ENCODE measurements at regions not wholly inside any gene's neighbourhood (a gene's known extent, or its start where the extent isn't known, plus 50 kb on each side); places are given as distances from the start of the nearest gene placed in this dataset.

DNA sequence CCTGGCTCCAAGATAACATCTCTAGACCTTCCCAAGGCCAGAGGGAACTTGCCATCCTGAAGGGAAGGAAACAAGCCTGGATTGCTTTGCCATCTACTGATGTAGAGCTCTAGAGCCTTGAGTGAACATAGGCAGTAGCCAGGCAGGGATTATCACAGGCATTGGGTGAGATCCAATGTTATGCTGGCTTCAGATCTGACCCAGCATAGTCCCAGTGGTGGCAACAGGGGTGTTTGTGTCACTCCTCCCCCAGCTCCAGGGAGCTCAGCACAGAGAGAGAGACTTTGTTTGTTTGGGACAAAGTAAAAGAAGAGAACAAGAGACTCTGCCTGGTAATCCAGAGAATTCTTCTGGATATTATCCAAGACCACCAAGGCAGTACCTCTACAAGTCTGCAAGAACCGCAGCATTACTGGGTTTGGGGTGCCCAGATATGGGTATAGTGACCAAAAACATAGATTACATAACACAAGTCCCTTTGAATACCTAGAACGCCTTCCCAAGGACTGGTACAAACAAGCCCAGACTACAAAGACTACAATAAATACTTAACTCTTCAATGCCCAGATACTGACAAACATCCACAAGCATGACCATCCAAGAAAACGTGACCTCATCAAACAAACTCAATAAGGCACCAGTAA is 137.6 kb upstream of the DAPK1 start:
- Mint-ChIP-seq H3K9me3 (peaks cover 2% of the 10 kb centered on the region in 2 donors), H3K27me3 (ENCODE audit: low read depth in 2 of 2) (peaks cover 19 to 58% of the 10 kb centered on the region in 2 donors), H3K27ac (no peak overlapping the region), H3K36me3 (peaks cover 23% of the 10 kb centered on the region), H3K4me1 (no peaks in the 10 kb centered on the region), H3K4me3 (no peak overlapping the region)
- WGBS (ENCODE audit: insufficient coverage) = 52% methylated on average over 3 of the region's 3 CpGs
- no peaks in the 10 kb centered on the region for H3K4me1 ChIP-seq (ENCODE audit: control insufficient read depth, insufficient read depth, low read length)
- H3K27me3 ChIP-seq (ENCODE audit: control insufficient read depth, insufficient read depth, low read length) = peaks cover 5% of the 10 kb centered on the region
- no peaks in the 10 kb centered on the region for H3K9me3 ChIP-seq (ENCODE audit: control insufficient read depth, insufficient read depth, low read length)
- TF ChIP-seq, protein P1, sequence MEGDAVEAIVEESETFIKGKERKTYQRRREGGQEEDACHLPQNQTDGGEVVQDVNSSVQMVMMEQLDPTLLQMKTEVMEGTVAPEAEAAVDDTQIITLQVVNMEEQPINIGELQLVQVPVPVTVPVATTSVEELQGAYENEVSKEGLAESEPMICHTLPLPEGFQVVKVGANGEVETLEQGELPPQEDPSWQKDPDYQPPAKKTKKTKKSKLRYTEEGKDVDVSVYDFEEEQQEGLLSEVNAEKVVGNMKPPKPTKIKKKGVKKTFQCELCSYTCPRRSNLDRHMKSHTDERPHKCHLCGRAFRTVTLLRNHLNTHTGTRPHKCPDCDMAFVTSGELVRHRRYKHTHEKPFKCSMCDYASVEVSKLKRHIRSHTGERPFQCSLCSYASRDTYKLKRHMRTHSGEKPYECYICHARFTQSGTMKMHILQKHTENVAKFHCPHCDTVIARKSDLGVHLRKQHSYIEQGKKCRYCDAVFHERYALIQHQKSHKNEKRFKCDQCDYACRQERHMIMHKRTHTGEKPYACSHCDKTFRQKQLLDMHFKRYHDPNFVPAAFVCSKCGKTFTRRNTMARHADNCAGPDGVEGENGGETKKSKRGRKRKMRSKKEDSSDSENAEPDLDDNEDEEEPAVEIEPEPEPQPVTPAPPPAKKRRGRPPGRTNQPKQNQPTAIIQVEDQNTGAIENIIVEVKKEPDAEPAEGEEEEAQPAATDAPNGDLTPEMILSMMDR (IDR thresholded peaks at IDR 0.05) = no peak
- no peak overlapping the region for H3K4me3 ChIP-seq (ENCODE audit: low read length)
- no peak overlapping the region for H3K27ac ChIP-seq (ENCODE audit: low read length)
- no peaks in the 10 kb centered on the region for H3K36me3 ChIP-seq (ENCODE audit: control insufficient read depth, insufficient read depth, low read length)
- ATAC-seq (no peak), DNase-seq (no peak)
- intact Hi-C loops (cut with micrococcal nuclease) = no loop called here

GRCh38 chr9:87370049-87370685 is 127.5 kb upstream of the DAPK1 start:
- intact Hi-C loops (cut with micrococcal nuclease) = no loop called here
- H3K36me3 Mint-ChIP-seq = no peaks in the 10 kb centered on the region
- DNase-seq (no peak), ATAC-seq (no peak)
- Histone ChIP-seq H3K27me3 (ENCODE audit: control insufficient read depth, insufficient read depth, low read length) (no peaks in the 10 kb centered on the region), H3K9me3 (ENCODE audit: control insufficient read depth, insufficient read depth, low read length) (no peaks in the 10 kb centered on the region), H3K4me1 (ENCODE audit: control insufficient read depth, insufficient read depth, low read length) (no peaks in the 10 kb centered on the region), H3K27ac (ENCODE audit: low read length) (no peak overlapping the region), H3K4me3 (ENCODE audit: low read length) (no peak overlapping the region), H3K36me3 (ENCODE audit: control insufficient read depth, insufficient read depth, low read length) (no peaks in the 10 kb centered on the region)
- WGBS (ENCODE audit: insufficient coverage) = 87% methylated on average over 9 of the region's 9 CpGs
- H3K27ac Mint-ChIP-seq = no peak overlapping the region
- no peaks in the 10 kb centered on the region for H3K9me3 Mint-ChIP-seq
- peaks cover 6 to 14% of the 10 kb centered on the region in 2 donors for H3K27me3 Mint-ChIP-seq (ENCODE audit: low read depth in 2 of 2)
- H3K4me3 Mint-ChIP-seq = no peak overlapping the region
- TF ChIP-seq, protein P1 (IDR thresholded peaks at IDR 0.05) = no peak
- no peaks in the 10 kb centered on the region for H3K4me1 Mint-ChIP-seq

DNA sequence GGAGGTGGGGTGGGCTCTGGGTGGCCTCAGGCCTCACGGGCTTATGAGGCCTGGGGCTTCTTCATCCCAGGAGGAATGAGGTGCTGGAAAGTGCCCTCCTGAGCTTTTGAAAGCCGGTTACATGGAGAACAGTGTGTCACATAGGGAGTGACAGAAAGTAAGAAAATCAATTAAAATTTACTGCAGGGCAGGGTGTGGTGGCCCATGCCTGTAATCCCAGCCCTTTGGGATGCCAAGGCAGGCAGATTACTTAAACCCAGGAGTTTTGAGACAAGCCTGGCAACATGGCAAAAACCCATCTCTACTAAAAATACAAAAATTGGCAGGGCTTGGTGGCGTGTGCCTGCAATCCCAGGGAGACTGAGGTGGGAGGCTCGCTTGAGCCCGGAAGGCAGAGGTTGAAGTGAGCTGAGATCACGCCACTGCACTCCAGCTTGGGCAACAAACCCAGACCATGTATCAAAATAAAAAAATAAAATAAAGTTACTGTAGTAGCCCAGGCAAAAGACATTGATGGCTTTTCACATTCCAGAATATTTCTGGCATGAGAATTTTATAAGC is 125.8 kb upstream of the DAPK1 start:
- DNase-seq (no peak), ATAC-seq (no peak)
- H3K4me1 ChIP-seq (ENCODE audit: control insufficient read depth, insufficient read depth, low read length) = no peaks in the 10 kb centered on the region
- no peak overlapping the region for H3K27ac ChIP-seq (ENCODE audit: low read length)
- 94% methylated on average over 6 of the region's 6 CpGs for WGBS (ENCODE audit: insufficient coverage)
- H3K36me3 ChIP-seq (ENCODE audit: control insufficient read depth, insufficient read depth, low read length) = no peaks in the 10 kb centered on the region
- Mint-ChIP-seq H3K36me3 (no peaks in the 10 kb centered on the region), H3K4me1 (no peaks in the 10 kb centered on the region), H3K27ac (no peak overlapping the region), H3K4me3 (no peak overlapping the region), H3K27me3 (ENCODE audit: low read depth in 2 of 2) (peaks cover 7 to 14% of the 10 kb centered on the region in 2 donors), H3K9me3 (no peaks in the 10 kb centered on the region)
- intact Hi-C loops (cut with micrococcal nuclease) = no loop called here
- H3K4me3 ChIP-seq (ENCODE audit: low read length) = no peak overlapping the region
- no peaks in the 10 kb centered on the region for H3K27me3 ChIP-seq (ENCODE audit: control insufficient read depth, insufficient read depth, low read length)
- TF ChIP-seq, protein P1 (IDR thresholded peaks at IDR 0.05) = no peak
- no peaks in the 10 kb centered on the region for H3K9me3 ChIP-seq (ENCODE audit: control insufficient read depth, insufficient read depth, low read length)
